Brain microvascular endothelial cell (primary cell): ENCODE measurements at regions not wholly inside any gene's neighbourhood (a gene's known extent, or its start where the extent isn't known, plus 50 kb on each side); places are given as distances from the start of the nearest gene placed in this dataset.

Experiments
- DNase-seq: peaks from one replicate; pipeline ENCODE4 v3.0.0-alpha.2; 2020
- H3K27ac ChIP-seq: fragments of 250-450 bp; sonication (Bioruptor Pico); 2 replicates; pipeline ENCODE4 v1.5.1; 2020; ENCODE audit warnings: mild to moderate bottlenecking, moderate library complexity
- H3K27me3 ChIP-seq: fragments of 250-450 bp; sonication (Bioruptor Pico); replicated peaks from 2 replicates; pipeline ENCODE4 v1.5.1; 2020; ENCODE audit warnings: mild to moderate bottlenecking
- H3K36me3 ChIP-seq: fragments of 250-450 bp; sonication (Bioruptor Pico); replicated peaks from 2 replicates; pipeline ENCODE4 v1.5.1; 2020; ENCODE audit warnings: mild to moderate bottlenecking
- H3K4me3 ChIP-seq: 2 replicates; pipeline ENCODE4 v1.5.1; 2011; ENCODE audit warnings: low read depth, mild to moderate bottlenecking, control low read depth, low read length, moderate library complexity
- in situ Hi-C: cut with HindIII; loops from 2 replicates; pipeline ENCODE4 v1.10.0; 2017; ENCODE audit warnings: low sequenced_read_pairs, low pct_ligation_motif_present
- TF ChIP-seq, protein P1 (sequence below): IDR thresholded peaks from 2 replicates; pipeline ENCODE4 v1.5.1; 2011; ENCODE audit warnings: low read depth, mild to moderate bottlenecking, moderate library complexity, low read length, control low read depth, inconsistent platforms; ENCODE audit errors: missing control alignments

DNA sequence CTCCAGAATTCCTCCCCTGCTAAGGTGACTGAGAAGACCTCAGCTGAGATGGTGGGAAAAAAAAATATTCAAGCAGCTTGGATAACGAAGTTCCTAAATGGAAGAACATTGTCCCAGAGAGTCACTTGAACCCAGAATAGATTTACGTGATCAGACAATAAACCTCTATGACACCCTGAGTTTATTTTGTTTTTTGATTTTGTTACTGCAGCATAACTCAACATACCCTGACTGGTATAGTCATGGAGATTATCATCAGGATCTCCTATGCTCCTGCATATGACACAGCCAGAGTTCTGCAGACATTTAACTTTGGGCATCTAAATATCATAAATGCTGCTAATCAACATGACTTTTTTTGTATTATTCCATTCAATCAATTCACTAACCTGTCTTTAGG is 282.9 kb downstream of the RASEF start:
- in situ Hi-C loops, result no loop called here

DNA sequence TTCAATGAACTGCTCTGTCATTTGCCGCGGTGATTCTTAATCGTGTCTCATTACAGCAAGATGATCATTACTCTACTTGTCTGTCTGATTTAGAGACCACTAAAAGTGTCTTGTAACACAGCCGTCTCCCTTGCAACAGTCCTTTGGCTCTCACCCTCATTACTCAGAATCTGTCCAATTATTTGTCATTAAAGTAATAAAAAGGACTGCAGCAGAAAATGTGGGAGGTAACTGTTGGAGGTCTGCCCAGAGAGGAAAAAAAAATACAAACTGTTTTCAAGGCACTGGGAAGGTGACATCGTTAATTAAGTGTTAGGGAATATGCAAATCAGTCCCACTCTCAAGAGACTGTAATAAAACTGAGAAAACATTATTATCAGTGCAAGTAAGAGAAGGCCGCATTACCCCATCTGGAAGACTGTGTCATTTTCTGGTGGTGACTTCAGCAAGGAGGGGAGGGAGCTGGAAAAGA is 281.0 kb downstream of the RASEF start:
- H3K4me3 ChIP-seq, result no peak overlapping the region
- DNase-seq, result no peak
- in situ Hi-C loops, result no loop called here
- H3K27me3 ChIP-seq, result no peaks in the 10 kb centered on the region
- no peak overlapping the region for H3K27ac ChIP-seq
- H3K36me3 ChIP-seq, result no peaks in the 10 kb centered on the region
- TF ChIP-seq, protein P1, sequence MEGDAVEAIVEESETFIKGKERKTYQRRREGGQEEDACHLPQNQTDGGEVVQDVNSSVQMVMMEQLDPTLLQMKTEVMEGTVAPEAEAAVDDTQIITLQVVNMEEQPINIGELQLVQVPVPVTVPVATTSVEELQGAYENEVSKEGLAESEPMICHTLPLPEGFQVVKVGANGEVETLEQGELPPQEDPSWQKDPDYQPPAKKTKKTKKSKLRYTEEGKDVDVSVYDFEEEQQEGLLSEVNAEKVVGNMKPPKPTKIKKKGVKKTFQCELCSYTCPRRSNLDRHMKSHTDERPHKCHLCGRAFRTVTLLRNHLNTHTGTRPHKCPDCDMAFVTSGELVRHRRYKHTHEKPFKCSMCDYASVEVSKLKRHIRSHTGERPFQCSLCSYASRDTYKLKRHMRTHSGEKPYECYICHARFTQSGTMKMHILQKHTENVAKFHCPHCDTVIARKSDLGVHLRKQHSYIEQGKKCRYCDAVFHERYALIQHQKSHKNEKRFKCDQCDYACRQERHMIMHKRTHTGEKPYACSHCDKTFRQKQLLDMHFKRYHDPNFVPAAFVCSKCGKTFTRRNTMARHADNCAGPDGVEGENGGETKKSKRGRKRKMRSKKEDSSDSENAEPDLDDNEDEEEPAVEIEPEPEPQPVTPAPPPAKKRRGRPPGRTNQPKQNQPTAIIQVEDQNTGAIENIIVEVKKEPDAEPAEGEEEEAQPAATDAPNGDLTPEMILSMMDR, result no peak

More for the DNA sequence above, 282.9 kb downstream of the RASEF start:
- H3K4me3 ChIP-seq, result no peak overlapping the region
- no peaks in the 10 kb centered on the region for H3K36me3 ChIP-seq
- no peaks in the 10 kb centered on the region for H3K27me3 ChIP-seq
- H3K27ac ChIP-seq, result no peak overlapping the region
- no peak for DNase-seq
- TF ChIP-seq, protein P1, result no peak

DNA sequence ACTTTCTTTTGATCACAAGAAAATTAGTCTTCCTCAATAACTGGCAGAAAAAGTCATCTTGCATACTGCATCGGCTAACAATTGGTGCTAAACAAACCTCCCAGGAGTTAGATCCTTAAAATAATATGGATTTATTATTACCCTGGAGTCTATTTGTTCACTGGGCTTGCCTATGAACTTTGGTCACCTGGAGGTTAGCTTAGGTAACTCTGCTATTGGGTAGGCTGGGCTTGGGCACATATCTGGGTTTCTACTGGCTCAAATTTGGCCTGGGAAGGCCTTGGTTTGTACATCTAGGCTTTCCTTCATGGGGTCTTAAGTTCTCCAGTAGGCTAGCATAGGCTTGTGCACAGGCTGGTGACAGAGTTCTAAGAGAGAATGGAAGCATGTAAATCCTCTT is 279.9 kb downstream of the RASEF start:
- in situ Hi-C loops, result no loop called here
- DNase-seq, result no peak
- H3K27me3 ChIP-seq, result no peaks in the 10 kb centered on the region
- no peaks in the 10 kb centered on the region for H3K36me3 ChIP-seq
- TF ChIP-seq, protein P1, result no peak
- H3K27ac ChIP-seq, result no peak overlapping the region
- H3K4me3 ChIP-seq, result no peak overlapping the region

DNA sequence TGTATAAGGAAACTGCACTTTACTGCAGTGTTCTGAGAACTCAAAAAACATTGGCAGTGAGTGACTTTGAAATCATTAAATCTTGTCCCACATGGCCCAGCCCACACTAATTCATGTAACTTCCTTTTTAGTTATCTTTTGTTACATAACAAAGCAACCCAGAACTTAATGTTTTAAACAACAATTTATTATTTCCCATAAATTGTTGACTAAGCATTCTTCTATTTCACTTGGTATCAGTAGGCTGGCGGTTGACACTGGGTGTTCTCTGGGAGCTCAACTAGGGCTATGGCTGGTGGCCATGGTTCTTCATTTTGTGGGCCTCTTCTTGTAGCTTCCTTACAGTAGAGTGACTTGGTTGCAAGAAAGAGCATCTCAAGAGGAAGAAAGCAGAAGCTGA is 278.4 kb downstream of the RASEF start:
- Histone ChIP-seq H3K4me3 (no peak overlapping the region), H3K27ac (no peak overlapping the region), H3K27me3 (no peaks in the 10 kb centered on the region), H3K36me3 (no peaks in the 10 kb centered on the region)
- in situ Hi-C loops, result no loop called here
- TF ChIP-seq, protein P1, result no peak
- DNase-seq, result no peak

DNA sequence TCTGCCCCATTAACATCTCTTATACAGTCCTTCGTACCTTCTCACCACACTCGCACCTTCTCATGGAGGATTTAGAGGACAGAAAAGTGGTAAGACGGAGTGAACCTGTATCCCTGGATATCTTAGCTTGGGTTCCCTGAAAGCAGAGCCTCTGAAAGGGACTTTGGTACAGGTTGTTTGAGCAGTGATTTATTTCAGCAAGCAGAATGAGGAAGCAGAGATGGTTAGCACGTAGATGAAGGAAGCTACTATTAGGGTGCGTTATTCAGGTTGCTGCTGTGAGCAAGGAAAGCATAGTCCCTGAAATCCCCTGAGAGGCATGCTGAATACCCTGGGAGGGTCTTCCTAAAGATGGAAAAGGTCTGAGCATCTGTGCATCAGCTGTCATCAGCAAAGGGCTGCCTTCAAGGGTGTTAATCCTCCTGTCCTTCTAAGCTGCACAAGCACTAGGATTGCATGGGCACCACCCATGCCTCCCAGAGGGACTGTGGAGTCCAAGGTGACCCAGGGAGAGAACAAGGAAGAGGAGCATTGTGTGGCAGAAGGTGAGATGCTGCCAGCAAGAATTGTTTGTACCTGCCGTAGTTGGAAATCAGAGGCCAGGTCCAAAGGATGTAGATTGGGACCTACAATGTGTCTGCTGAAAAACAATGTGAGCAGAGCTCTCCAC is 273.7 kb downstream of the RASEF start:
- in situ Hi-C loops, result no loop called here

More for the DNA sequence above, 273.7 kb downstream of the RASEF start:
- no peaks in the 10 kb centered on the region for H3K36me3 ChIP-seq
- H3K27me3 ChIP-seq, result no peaks in the 10 kb centered on the region
- no peak for DNase-seq
- TF ChIP-seq, protein P1, result no peak
- no peak overlapping the region for H3K4me3 ChIP-seq
- H3K27ac ChIP-seq, result no peak overlapping the region
